GM10248 (cell line): ENCODE measurements at regions not wholly inside any gene's neighbourhood (a gene's known extent, or its start where the extent isn't known, plus 50 kb on each side); places are given as distances from the start of the nearest gene placed in this dataset.

Experiments used
- CTCF ChIA-PET: fragments of 300-600 bp; sonication (Branson Sonifier 250); formaldehyde crosslinking; extraction: SDS; loops from one replicate; lab custom pipeline; 2021; ENCODE audit warnings: antibody characterized with exemption; lab: Yijun Ruan, JAX
- POLR2A ChIA-PET: fragments of 350-650 bp; sonication (Branson Sonifier 250); formaldehyde crosslinking; extraction: SDS; loops from one replicate; lab custom pipeline; 2020; ENCODE audit warnings: antibody characterized with exemption; lab: Yijun Ruan, JAX
- DNase-seq: peaks from one replicate; pipeline ENCODE4 v3.0.0; 2012; ENCODE audit errors: extremely low spot score
- TF ChIP-seq, protein P1 (sequence below): IDR thresholded peaks from 2 replicates; pipeline ENCODE4 v1.5.1; 2012; ENCODE audit warnings: mild to moderate bottlenecking, low read depth; ENCODE audit errors: extremely low read depth, missing control alignments, control extremely low read depth

DNA sequence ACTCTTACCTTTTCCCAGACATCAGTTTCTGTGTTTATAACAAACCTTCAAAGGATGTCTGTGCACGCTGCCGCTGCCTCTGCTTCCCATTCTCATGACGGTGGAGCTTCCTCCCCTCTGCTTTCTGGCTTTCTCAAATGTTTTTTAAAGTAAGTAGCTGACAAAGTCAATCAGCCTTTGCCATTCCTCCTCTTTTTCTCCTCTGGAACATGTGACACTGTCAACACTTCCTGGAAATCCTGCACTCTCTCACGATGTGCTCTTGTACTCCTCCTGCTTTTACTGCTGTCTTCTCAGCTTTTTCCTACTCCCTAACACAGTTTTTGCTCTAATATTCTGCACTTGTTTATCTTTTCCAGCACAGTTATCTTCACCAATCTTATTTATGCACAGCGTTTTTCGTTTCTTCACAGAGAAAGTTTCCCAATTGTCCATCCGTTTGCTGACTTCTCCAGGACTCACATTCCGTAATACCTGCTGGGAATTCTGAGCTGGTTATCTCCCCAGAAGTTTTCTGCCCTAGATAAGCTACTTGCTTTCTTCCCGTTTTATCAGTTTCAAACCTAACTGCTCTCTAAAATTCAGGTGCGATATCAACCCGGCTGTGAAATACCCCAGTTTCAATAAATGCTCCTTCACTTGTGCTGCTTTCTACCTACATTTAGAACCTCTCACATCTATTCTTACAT is 465.6 kb upstream of the AGA start:
- TF ChIP-seq, protein P1, sequence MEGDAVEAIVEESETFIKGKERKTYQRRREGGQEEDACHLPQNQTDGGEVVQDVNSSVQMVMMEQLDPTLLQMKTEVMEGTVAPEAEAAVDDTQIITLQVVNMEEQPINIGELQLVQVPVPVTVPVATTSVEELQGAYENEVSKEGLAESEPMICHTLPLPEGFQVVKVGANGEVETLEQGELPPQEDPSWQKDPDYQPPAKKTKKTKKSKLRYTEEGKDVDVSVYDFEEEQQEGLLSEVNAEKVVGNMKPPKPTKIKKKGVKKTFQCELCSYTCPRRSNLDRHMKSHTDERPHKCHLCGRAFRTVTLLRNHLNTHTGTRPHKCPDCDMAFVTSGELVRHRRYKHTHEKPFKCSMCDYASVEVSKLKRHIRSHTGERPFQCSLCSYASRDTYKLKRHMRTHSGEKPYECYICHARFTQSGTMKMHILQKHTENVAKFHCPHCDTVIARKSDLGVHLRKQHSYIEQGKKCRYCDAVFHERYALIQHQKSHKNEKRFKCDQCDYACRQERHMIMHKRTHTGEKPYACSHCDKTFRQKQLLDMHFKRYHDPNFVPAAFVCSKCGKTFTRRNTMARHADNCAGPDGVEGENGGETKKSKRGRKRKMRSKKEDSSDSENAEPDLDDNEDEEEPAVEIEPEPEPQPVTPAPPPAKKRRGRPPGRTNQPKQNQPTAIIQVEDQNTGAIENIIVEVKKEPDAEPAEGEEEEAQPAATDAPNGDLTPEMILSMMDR, result no peak
- DNase-seq, result no peak
- ChIA-PET POLR2A (no interaction called here), CTCF (interaction anchor here (1.0 to 1.2 kb wide), 3 partner anchors 8 to 22 kb away, joined by 3 to 4 read pairs (median 3); no protein-coding TSS in a partner anchor)

DNA sequence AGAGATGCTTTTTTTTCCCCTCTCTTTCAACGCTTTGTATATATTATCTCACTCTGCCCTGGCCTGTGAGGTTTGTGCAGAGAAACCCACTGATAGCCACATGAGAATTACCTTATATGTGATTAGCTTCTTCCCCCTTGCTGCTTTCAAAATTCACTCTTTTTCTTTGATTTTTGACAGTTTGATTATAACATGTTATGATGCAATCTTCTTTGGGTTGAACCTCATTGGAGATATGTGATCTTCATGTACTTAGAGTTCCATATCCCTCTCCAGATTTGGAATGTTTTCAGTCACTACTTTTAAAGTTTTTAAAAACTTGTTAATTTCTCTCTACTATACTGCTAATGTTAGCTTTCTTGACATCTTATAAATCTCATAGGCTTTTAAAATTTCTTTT is 479.5 kb upstream of the AGA start:
- TF ChIP-seq, protein P1, result no peak
- CTCF ChIA-PET, result interaction anchor here (1.2 kb wide), 1 partner anchor 17 kb away, joined by 4 read pairs; no protein-coding TSS in a partner anchor
- no peak for DNase-seq
- POLR2A ChIA-PET, result no interaction called here

DNA sequence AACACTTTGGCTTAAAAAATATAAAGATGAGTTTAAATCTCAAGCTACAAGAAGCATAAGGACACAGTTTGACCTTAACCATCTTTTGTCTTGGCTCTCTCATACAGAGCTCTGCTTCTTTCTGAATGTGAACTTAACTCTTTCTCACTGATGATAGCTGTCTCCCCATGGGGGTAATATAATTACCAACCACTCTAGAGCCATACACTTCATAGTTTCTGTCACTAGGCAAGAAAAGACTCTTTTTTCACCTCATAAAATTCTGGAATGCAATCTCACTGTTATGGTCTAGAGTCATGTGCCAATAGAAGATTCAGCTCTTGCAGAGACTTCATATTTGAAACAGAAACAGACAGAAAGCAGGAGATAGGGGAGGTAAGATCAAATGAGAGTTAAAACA is 481.7 kb upstream of the AGA start:
- TF ChIP-seq, protein P1, result no peak
- POLR2A ChIA-PET, result no interaction called here
- DNase-seq, result no peak
- CTCF ChIA-PET, result no interaction called here

DNA sequence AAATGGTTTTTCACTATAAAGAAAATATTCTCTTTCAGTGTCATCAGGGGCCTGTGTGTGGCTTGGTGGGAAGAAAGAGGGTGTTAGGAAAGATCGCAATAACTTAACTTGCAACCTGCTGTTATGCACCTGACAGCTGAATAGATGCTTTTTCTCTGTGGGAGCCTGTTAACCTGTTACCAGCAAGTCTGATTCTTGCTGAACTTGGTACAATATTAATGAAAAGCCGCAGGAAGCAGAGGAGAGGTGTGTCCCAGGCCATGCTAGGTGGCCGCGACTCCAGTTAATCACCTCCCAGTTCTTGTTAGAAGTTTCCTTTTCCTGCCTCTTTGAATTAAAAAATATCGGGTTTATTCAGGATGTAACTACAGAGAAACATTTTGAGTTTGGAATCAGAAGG is 494.8 kb upstream of the AGA start:
- POLR2A ChIA-PET, result no interaction called here
- TF ChIP-seq, protein P1, result no peak
- no peak for DNase-seq
- CTCF ChIA-PET, result interaction anchor here (1.7 kb wide), 1 partner anchor 11 kb away, joined by 5 read pairs; no protein-coding TSS in a partner anchor

DNA sequence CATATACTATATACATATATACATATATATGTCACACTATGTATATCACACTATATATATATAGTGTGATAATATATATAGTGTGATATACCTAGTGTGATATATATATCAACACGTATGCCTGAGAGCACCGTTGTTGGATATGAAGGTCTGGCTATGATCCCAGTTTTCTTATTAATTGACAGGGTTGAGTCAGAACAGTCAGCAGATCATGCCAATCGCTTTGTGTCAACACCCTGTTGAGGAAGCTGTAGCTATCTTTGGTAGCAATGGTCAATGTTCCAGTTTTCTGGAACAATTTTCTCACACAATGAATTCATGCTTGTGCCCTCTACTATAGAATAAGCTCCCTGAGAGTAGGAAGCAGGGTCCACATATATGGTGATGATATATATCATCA is 496.0 kb upstream of the AGA start:
- ChIA-PET CTCF (no interaction called here), POLR2A (no interaction called here)
- TF ChIP-seq, protein P1, result no peak
- DNase-seq, result no peak

DNA sequence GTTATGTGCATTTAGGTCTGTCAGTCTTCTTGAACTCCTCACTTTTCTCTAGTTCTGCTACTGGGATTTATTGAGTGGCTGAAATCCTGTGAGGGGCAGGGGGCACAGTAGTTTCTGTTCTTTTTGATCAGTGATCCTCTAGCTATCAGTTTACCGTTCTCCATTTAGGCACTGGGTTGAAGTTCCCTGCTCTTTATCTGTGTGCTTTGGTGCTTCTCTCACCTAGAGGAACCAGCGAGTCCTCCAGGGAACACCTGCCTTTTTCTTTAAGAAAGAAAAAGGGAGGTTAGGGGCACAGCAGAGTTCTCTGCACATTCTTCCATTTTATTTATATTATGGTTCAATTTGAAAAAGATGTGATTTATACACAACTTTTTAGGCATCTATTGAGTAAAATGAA is 503.0 kb upstream of the AGA start:
- TF ChIP-seq, protein P1, result no peak
- ChIA-PET POLR2A (no interaction called here), CTCF (no interaction called here)
- DNase-seq, result no peak
